Activated B cell treated with CpG ODN at 0.5 μM for 24 hours (primary cell): ENCODE measurements at regions not wholly inside any gene's neighbourhood (a gene's known extent, or its start where the extent isn't known, plus 50 kb on each side); places are given as distances from the start of the nearest gene placed in this dataset.

Experiments
- ATAC-seq: fragments of 200-7000 bp; cut with Tn5 transposase; one replicate; pipeline ENCODE4 v1.10.0; 2021; ENCODE audit warnings: low read depth, mild to moderate bottlenecking, moderate library complexity
- CTCF ChIA-PET: fragments of 350-600 bp; sonication (Branson Sonifier 250); formaldehyde crosslinking; loops from one replicate; lab custom pipeline; 2021; ENCODE audit warnings: antibody characterized with exemption; lab: Charles Lee
- POLR2A ChIA-PET: fragments of 350-600 bp; sonication (Branson Sonifier 250); formaldehyde crosslinking; loops from one replicate; lab custom pipeline; 2021; ENCODE audit warnings: antibody characterized with exemption; lab: Charles Lee
- DNase-seq: peaks from one replicate; pipeline ENCODE4 v3.0.0; 2022
- H3K27ac Mint-ChIP-seq: one replicate; pipeline ENCODE4 v1.8.0; 2020; ENCODE audit warnings: mixed read lengths
- H3K27me3 Mint-ChIP-seq: one replicate; pipeline ENCODE4 v1.8.0; 2021; ENCODE audit warnings: mixed read lengths
- H3K36me3 Mint-ChIP-seq: one replicate; pipeline ENCODE4 v1.8.0; 2021; ENCODE audit warnings: low read depth, mixed read lengths
- H3K4me1 Mint-ChIP-seq: one replicate; pipeline ENCODE4 v1.8.0; 2021; ENCODE audit warnings: mixed read lengths
- H3K4me3 Mint-ChIP-seq: one replicate; pipeline ENCODE4 v1.8.0; 2020; ENCODE audit warnings: mild to moderate bottlenecking, mixed read lengths
- H3K9me3 Mint-ChIP-seq: one replicate; pipeline ENCODE4 v1.8.0; 2020; ENCODE audit warnings: mixed read lengths
- CTCF ChIP-seq: fragments of 200-600 bp; IDR thresholded peaks from one replicate; pipeline ENCODE4 v1.8.0; 2022; ENCODE audit warnings: antibody characterized with exemption, mild to moderate bottlenecking
- intact Hi-C: fragments of 100-400 bp; cut with micrococcal nuclease; formaldehyde crosslinking; loops from one replicate; pipeline ENCODE4 v1.15.1; 2024

DNA sequence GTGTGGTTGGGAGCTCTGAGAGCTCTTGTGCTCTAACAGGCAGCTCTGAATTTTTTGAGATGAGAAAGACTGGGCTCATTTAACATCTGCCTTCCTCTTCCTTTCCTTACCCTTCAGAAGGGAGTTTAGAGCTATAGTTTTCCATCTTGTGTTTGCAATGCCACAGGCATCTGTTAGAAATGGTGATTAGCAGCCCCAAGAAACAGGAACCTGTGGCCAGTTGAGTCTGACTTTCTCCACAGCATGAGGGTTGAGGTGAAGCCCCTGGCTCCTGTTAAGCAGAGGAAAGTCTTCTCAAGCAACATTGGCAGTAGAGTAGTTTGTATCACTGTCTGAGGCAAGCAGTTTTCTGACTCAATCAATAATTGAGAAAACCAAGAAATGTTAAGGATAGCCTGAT lies 577.4 kb downstream of the ZEB2 start:
- intact Hi-C loops = no loop called here
- H3K36me3 Mint-ChIP-seq = peaks cover 27% of the 10 kb centered on the region
- ATAC-seq = no peak
- no peak overlapping the region for H3K27ac Mint-ChIP-seq
- H3K4me3 Mint-ChIP-seq = no peak overlapping the region
- ChIA-PET CTCF (no interaction called here), POLR2A (no interaction called here)
- H3K4me1 Mint-ChIP-seq = peaks cover 9% of the 10 kb centered on the region
- TF ChIP-seq CTCF = no peak
- no peaks in the 10 kb centered on the region for H3K9me3 Mint-ChIP-seq
- no peak for DNase-seq
- H3K27me3 Mint-ChIP-seq = peaks cover 9% of the 10 kb centered on the region

DNA sequence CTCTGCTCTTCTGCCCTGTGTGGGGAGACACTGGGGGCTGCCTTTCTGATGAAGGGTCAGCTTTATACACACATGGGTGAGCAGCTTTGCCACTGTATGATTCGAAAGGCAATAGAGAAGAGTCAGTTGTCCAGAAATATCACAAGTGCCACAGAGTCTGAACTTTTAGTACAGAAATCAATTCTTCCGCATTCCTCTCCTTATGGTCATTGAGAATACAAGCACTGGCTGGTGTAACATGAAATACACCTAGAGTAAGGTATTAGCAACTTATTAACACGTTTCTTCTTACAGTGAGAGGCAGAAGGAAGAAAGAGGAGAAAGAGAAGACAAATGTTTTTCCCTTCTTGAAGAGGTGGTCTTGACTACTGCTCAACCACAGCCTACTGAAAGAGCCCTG lies 579.2 kb downstream of the ZEB2 start:
- TF ChIP-seq CTCF = no peak
- H3K9me3 Mint-ChIP-seq = no peaks in the 10 kb centered on the region
- intact Hi-C loops = no loop called here
- H3K36me3 Mint-ChIP-seq = peaks cover 10% of the 10 kb centered on the region
- H3K27ac Mint-ChIP-seq = no peak overlapping the region
- DNase-seq = no peak
- POLR2A ChIA-PET = no interaction called here
- H3K27me3 Mint-ChIP-seq = peaks cover 17% of the 10 kb centered on the region
- H3K4me1 Mint-ChIP-seq = peaks cover 16% of the 10 kb centered on the region
- ATAC-seq = no peak
- CTCF ChIA-PET = no interaction called here
- no peak overlapping the region for H3K4me3 Mint-ChIP-seq

- H3K4me1 Mint-ChIP-seq = peaks cover 16% of the 10 kb centered on the region
- ATAC-seq = no peak
- POLR2A ChIA-PET = no interaction called here
- no peaks in the 10 kb centered on the region for H3K9me3 Mint-ChIP-seq
- TF ChIP-seq CTCF = no peak
- CTCF ChIA-PET = no interaction called here
- H3K27me3 Mint-ChIP-seq = peaks cover 17% of the 10 kb centered on the region
- intact Hi-C loops = loop anchor here (5.0 to 10.0 kb wide), 2 partner anchors 465 to 1813 kb away; no protein-coding TSS in a partner anchor
- peaks cover 2% of the 10 kb centered on the region for H3K36me3 Mint-ChIP-seq
- no peak overlapping the region for H3K27ac Mint-ChIP-seq
- no peak for DNase-seq
- no peak overlapping the region for H3K4me3 Mint-ChIP-seq
These were observed 580.1 kb downstream of the ZEB2 start for GRCh38 chr2:143939626-143940330.

GRCh38 chr2:143937723-143938350 lies 582.1 kb downstream of the ZEB2 start:
- no peaks in the 10 kb centered on the region for H3K9me3 Mint-ChIP-seq
- ATAC-seq = peak; percentile 18
- ChIA-PET CTCF (no interaction called here), POLR2A (interaction anchor here (0.6 kb wide), 1 partner anchor 301 kb away, joined by 11 read pairs; no protein-coding TSS in a partner anchor)
- intact Hi-C loops = loop anchor here (5.0 to 10.0 kb wide), 2 partner anchors 467 to 1814 kb away; no protein-coding TSS in a partner anchor
- peaks cover 20% of the 10 kb centered on the region for H3K4me1 Mint-ChIP-seq
- H3K27ac Mint-ChIP-seq = no peak overlapping the region
- no peak for TF ChIP-seq CTCF
- peaks cover 17% of the 10 kb centered on the region for H3K27me3 Mint-ChIP-seq
- H3K4me3 Mint-ChIP-seq = peak overlapping the region; percentile 61
- DNase-seq = no peak
- no peaks in the 10 kb centered on the region for H3K36me3 Mint-ChIP-seq
